ENCODE measurements at regions not wholly inside any gene's neighbourhood (a gene's known extent, or its start where the extent isn't known, plus 50 kb on each side); places are given as distances from the start of the nearest gene placed in this dataset.
"Not testable (repeated sequence)": the region's sequence is repeated elsewhere in the genome, so short reads cannot be mapped to it uniquely, and the experiment has no call there.

- peaks cover 68% of the 10 kb centered on the region for H3K27me3 Mint-ChIP-seq (ENCODE audit: unreplicated experiment)
- H3K9me3 Mint-ChIP-seq (ENCODE audit: low read depth, unreplicated experiment): no peaks in the 10 kb centered on the region
- H3K36me3 Mint-ChIP-seq (ENCODE audit: insufficient read depth, unreplicated experiment): no peaks in the 10 kb centered on the region
- CTCF ChIA-PET: no interaction called here
- no peak overlapping the region for H3K27ac Mint-ChIP-seq (ENCODE audit: unreplicated experiment)
- intact Hi-C loops (cut with micrococcal nuclease; ENCODE audit: unreplicated experiment): no loop called here
- no peak for DNase-seq
- BruUV-seq (replicated peaks): no TSS peak
- H3K4me1 Mint-ChIP-seq (ENCODE audit: low read depth, unreplicated experiment): no peaks in the 10 kb centered on the region
- TF ChIP-seq CTCF (IDR thresholded peaks at IDR 0.05; ENCODE audit: unreplicated experiment): no peak
- no peak overlapping the region for H3K4me3 Mint-ChIP-seq (ENCODE audit: low read depth, unreplicated experiment)
Measured at GRCh38 chr5:75828029-75828428, 110.8 kb upstream of the POC5 start.

- CTCF ChIA-PET: no interaction called here
- Mint-ChIP-seq H3K27ac (ENCODE audit: unreplicated experiment) (no peak overlapping the region), H3K9me3 (ENCODE audit: low read depth, unreplicated experiment) (no peaks in the 10 kb centered on the region), H3K27me3 (ENCODE audit: unreplicated experiment) (peaks cover 55% of the 10 kb centered on the region), H3K36me3 (ENCODE audit: insufficient read depth, unreplicated experiment) (no peaks in the 10 kb centered on the region), H3K4me3 (ENCODE audit: low read depth, unreplicated experiment) (no peak overlapping the region), H3K4me1 (ENCODE audit: low read depth, unreplicated experiment) (no peaks in the 10 kb centered on the region)
- intact Hi-C loops (cut with micrococcal nuclease; ENCODE audit: unreplicated experiment): no loop called here
- DNase-seq: no peak
- no TSS peak for BruUV-seq (replicated peaks)
- no peak for TF ChIP-seq CTCF (IDR thresholded peaks at IDR 0.05; ENCODE audit: unreplicated experiment)
Measured at GRCh38 chr5:75824323-75824722, 107.1 kb upstream of the POC5 start.

- intact Hi-C loops (cut with micrococcal nuclease; ENCODE audit: unreplicated experiment): no loop called here
- BruUV-seq (replicated peaks): no TSS peak
- H3K4me1 Mint-ChIP-seq (ENCODE audit: low read depth, unreplicated experiment): no peaks in the 10 kb centered on the region
- CTCF ChIA-PET: no interaction called here
- H3K27ac Mint-ChIP-seq (ENCODE audit: unreplicated experiment): no peak overlapping the region
- peaks cover 60% of the 10 kb centered on the region for H3K27me3 Mint-ChIP-seq (ENCODE audit: unreplicated experiment)
- no peak overlapping the region for H3K4me3 Mint-ChIP-seq (ENCODE audit: low read depth, unreplicated experiment)
- H3K36me3 Mint-ChIP-seq (ENCODE audit: insufficient read depth, unreplicated experiment): no peaks in the 10 kb centered on the region
- DNase-seq: no peak
- H3K9me3 Mint-ChIP-seq (ENCODE audit: low read depth, unreplicated experiment): no peaks in the 10 kb centered on the region
- no peak for TF ChIP-seq CTCF (IDR thresholded peaks at IDR 0.05; ENCODE audit: unreplicated experiment)
Measured at GRCh38 chr5:75823811-75824210, 106.6 kb upstream of the POC5 start.

GRCh38 chr5:75818661-75819060 is 101.4 kb upstream of the POC5 start:
- no peak for TF ChIP-seq CTCF (IDR thresholded peaks at IDR 0.05; ENCODE audit: unreplicated experiment)
- Mint-ChIP-seq H3K4me1 (ENCODE audit: low read depth, unreplicated experiment) (no peaks in the 10 kb centered on the region), H3K9me3 (ENCODE audit: low read depth, unreplicated experiment) (no peaks in the 10 kb centered on the region), H3K27me3 (ENCODE audit: unreplicated experiment) (peaks cover 67% of the 10 kb centered on the region), H3K4me3 (ENCODE audit: low read depth, unreplicated experiment) (no peak overlapping the region), H3K27ac (ENCODE audit: unreplicated experiment) (no peak overlapping the region), H3K36me3 (ENCODE audit: insufficient read depth, unreplicated experiment) (no peaks in the 10 kb centered on the region)
- intact Hi-C loops (cut with micrococcal nuclease; ENCODE audit: unreplicated experiment): no loop called here
- CTCF ChIA-PET: no interaction called here
- no peak for DNase-seq
- BruUV-seq (replicated peaks): no TSS peak

- H3K36me3 Mint-ChIP-seq (ENCODE audit: insufficient read depth, unreplicated experiment); H3K27ac Mint-ChIP-seq (ENCODE audit: unreplicated experiment); CTCF ChIA-PET; intact Hi-C loops (cut with micrococcal nuclease; ENCODE audit: unreplicated experiment); H3K4me3 Mint-ChIP-seq (ENCODE audit: low read depth, unreplicated experiment); DNase-seq; H3K4me1 Mint-ChIP-seq (ENCODE audit: low read depth, unreplicated experiment); BruUV-seq (replicated peaks): not testable (repeated sequence)
- H3K9me3 Mint-ChIP-seq (ENCODE audit: low read depth, unreplicated experiment): peaks cover 12% of the 10 kb centered on the region
- peaks cover 88% of the 10 kb centered on the region for H3K27me3 Mint-ChIP-seq (ENCODE audit: unreplicated experiment)
Measured at GRCh38 chr5:75799695-75800094, 82.5 kb upstream of the POC5 start.

- H3K36me3 Mint-ChIP-seq (ENCODE audit: insufficient read depth, unreplicated experiment); H3K27ac Mint-ChIP-seq (ENCODE audit: unreplicated experiment); CTCF ChIA-PET; intact Hi-C loops (cut with micrococcal nuclease; ENCODE audit: unreplicated experiment); H3K4me3 Mint-ChIP-seq (ENCODE audit: low read depth, unreplicated experiment); DNase-seq; BruUV-seq (replicated peaks); H3K4me1 Mint-ChIP-seq (ENCODE audit: low read depth, unreplicated experiment): not testable (repeated sequence)
- peaks cover 16% of the 10 kb centered on the region for H3K9me3 Mint-ChIP-seq (ENCODE audit: low read depth, unreplicated experiment)
- peaks cover 20% of the 10 kb centered on the region for H3K27me3 Mint-ChIP-seq (ENCODE audit: unreplicated experiment)
Measured at GRCh38 chr5:75769338-75769737, 52.1 kb upstream of the POC5 start.
